ENCODE measurements at regions not wholly inside any gene's neighbourhood (a gene's known extent, or its start where the extent isn't known, plus 50 kb on each side); places are given as distances from the start of the nearest gene placed in this dataset.

- ATAC-seq (no peak), DNase-seq (ENCODE audit: low read depth, low spot score) (no peak)
- Histone ChIP-seq H3K9ac (ENCODE audit: low read length) (no peak overlapping the region), H3K27me3 (ENCODE audit: insufficient read depth, low read length) (no peaks in the 10 kb centered on the region), H3K4me1 (ENCODE audit: control insufficient read depth in 1 of 2, insufficient read depth in 2 of 2, low read length in 2 of 2) (no peaks in the 10 kb centered on the region), H3K9me2 (ENCODE audit: insufficient read depth) (no peaks in the 10 kb centered on the region), H3K9me3 (ENCODE audit: control insufficient read depth in 1 of 2, insufficient read depth in 1 of 2, low read depth in 1 of 2, low read length in 2 of 2) (peaks cover 3 to 30% of the 10 kb centered on the region in 2 experiments; a peak in 2 of 4 replicates), H3K4me2 (ENCODE audit: low read length) (no peak overlapping the region), H4K20me1 (ENCODE audit: insufficient read depth) (no peaks in the 10 kb centered on the region), H2AFZ (ENCODE audit: low read depth, low read length, poor library complexity, severe bottlenecking) (no peak overlapping the region), H3K27ac (ENCODE audit: low read depth, low read length) (no peak overlapping the region), H3K4me3 (replicated peaks in 1 of 2; ENCODE audit: low read depth in 1 of 2, low read length in 2 of 2) (no peak overlapping the region), H3K79me2 (ENCODE audit: insufficient read depth, low read length) (no peaks in the 10 kb centered on the region), H3K36me3 (ENCODE audit: control insufficient read depth in 1 of 2, insufficient read depth in 2 of 2, low read length in 2 of 2) (no peaks in the 10 kb centered on the region)
- ChIA-PET CTCF (no interaction called here), RAD21 (ENCODE audit: low non-redundant PET in 1 of 2, low total read pairs in 2 of 2, uncharacterized antibody in 2 of 2, unreplicated experiment in 2 of 2) (no interaction called here), POLR2A (no interaction called here)
- no TSS peak for BruUV-seq (replicated peaks)
- no peak for TF ChIP-seq TCF7L2 (IDR thresholded peaks at IDR 0.05; ENCODE audit: borderline replicate concordance, extremely low read depth, insufficient read depth, insufficient read length)
- no peak for TF ChIP-seq POLR2AphosphoS5 (IDR thresholded peaks at IDR 0.05; ENCODE audit: low read depth, low read length)
- TF ChIP-seq ZBTB33 (IDR thresholded peaks at IDR 0.05; ENCODE audit: extremely low read depth, insufficient replicate concordance, low read length), result no peak
- intact Hi-C loops (cut with micrococcal nuclease), result no loop called here
Measured at GRCh38 chr22:34608540-34609115, 457.3 kb upstream of the ISX start.

GRCh38 chr22:34609646-34610045, 456.3 kb upstream of the ISX start:
- ATAC-seq (no peak), DNase-seq (ENCODE audit: low read depth, low spot score) (no peak)
- ChIA-PET RAD21 (ENCODE audit: low non-redundant PET in 1 of 2, low total read pairs in 2 of 2, uncharacterized antibody in 2 of 2, unreplicated experiment in 2 of 2) (no interaction called here), CTCF (no interaction called here), POLR2A (no interaction called here)
- Histone ChIP-seq H3K9me3 (ENCODE audit: control insufficient read depth in 1 of 2, insufficient read depth in 1 of 2, low read depth in 1 of 2, low read length in 2 of 2) (peaks cover 3 to 33% of the 10 kb centered on the region in 2 experiments; a peak in 2 of 4 replicates), H3K27me3 (ENCODE audit: insufficient read depth, low read length) (no peaks in the 10 kb centered on the region), H3K9me2 (ENCODE audit: insufficient read depth) (no peaks in the 10 kb centered on the region), H3K4me1 (ENCODE audit: control insufficient read depth in 1 of 2, insufficient read depth in 2 of 2, low read length in 2 of 2) (no peaks in the 10 kb centered on the region), H4K20me1 (ENCODE audit: insufficient read depth) (no peaks in the 10 kb centered on the region), H3K79me2 (ENCODE audit: insufficient read depth, low read length) (no peaks in the 10 kb centered on the region), H3K9ac (ENCODE audit: low read length) (no peak overlapping the region), H3K4me3 (replicated peaks in 1 of 2; ENCODE audit: low read depth in 1 of 2, low read length in 2 of 2) (no peak overlapping the region), H2AFZ (ENCODE audit: low read depth, low read length, poor library complexity, severe bottlenecking) (no peak overlapping the region), H3K36me3 (ENCODE audit: control insufficient read depth in 1 of 2, insufficient read depth in 2 of 2, low read length in 2 of 2) (no peaks in the 10 kb centered on the region), H3K4me2 (ENCODE audit: low read length) (no peak overlapping the region), H3K27ac (ENCODE audit: low read depth, low read length) (no peak overlapping the region)
- BruUV-seq (replicated peaks), result no TSS peak
- intact Hi-C loops (cut with micrococcal nuclease), result no loop called here
- TF ChIP-seq ATF3 (IDR thresholded peaks at IDR 0.05) (no peak), ZBTB33 (IDR thresholded peaks at IDR 0.05; ENCODE audit: extremely low read depth, insufficient replicate concordance, low read length) (no peak), EZH2 (IDR thresholded peaks at IDR 0.05) (no peak), ZFX (IDR thresholded peaks at IDR 0.05) (no peak), CBX3 (IDR thresholded peaks at IDR 0.05; ENCODE audit: low read depth) (no peak), REST (IDR thresholded peaks at IDR 0.05; ENCODE audit: low read depth) (no peak), POLR2A (IDR thresholded peaks at IDR 0.05; ENCODE audit: borderline replicate concordance, extremely low read depth, insufficient read depth, insufficient read length) (no peak), ELF1 (IDR thresholded peaks at IDR 0.05; ENCODE audit: borderline replicate concordance, low read depth) (no peak), ZNF274 (IDR thresholded peaks at IDR 0.05; ENCODE audit: low read depth, low read length) (no peak), FOSL1 (IDR thresholded peaks at IDR 0.05; ENCODE audit: low read depth) (no peak)
